ENCODE measurements at regions not wholly inside any gene's neighbourhood (a gene's known extent, or its start where the extent isn't known, plus 50 kb on each side); places are given as distances from the start of the nearest gene placed in this dataset.

DNA sequence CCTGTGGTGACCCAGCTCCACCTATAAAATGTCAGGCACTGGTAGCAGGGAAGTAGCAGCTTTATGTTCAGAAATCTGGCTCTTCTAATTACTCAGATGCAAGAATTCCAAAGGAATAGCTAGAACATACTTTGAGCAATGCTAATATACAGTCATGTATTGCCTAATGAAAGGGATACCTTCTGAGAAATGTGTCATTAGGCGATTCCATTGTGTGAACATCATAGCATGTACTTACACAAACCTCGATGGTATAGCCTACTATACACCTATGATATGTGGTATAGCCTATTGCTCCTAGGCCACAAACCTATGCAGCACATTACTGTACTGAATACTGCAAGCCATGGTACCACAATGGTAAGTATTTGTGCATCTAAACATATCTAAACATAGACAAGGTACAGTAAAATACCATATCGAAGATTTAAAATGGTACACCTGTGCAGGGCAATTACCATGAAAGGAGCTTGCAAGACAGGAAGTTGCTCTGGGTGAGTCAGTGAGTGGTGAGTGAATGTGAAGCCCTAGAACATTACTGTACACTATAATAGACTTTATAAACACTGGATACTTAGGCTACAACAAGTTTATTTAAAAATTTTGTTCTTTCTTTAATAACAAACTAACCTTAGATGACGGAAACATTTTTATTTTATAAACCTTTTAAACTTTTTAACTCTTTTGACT, 50.3 kb upstream of the ETAA1 start:
- peak; percentile 33 for DNase-seq
